ENCODE measurements at regions not wholly inside any gene's neighbourhood (a gene's known extent, or its start where the extent isn't known, plus 50 kb on each side); places are given as distances from the start of the nearest gene placed in this dataset.

GRCh38 chr1:79215311-79215710 lies 208.8 kb upstream of the ADGRL4 start:
- Histone ChIP-seq H3K27ac (ENCODE audit: low read length) (no peak overlapping the region), H3K9me3 (ENCODE audit: low read length) (no peaks in the 10 kb centered on the region), H3K4me3 (ENCODE audit: low read length) (no peak overlapping the region), H3F3A (ENCODE audit: insufficient read depth, low read length, poor library complexity, severe bottlenecking) (no peaks in the 10 kb centered on the region), H3K36me3 (ENCODE audit: insufficient read depth, low read length) (no peaks in the 10 kb centered on the region), H3K4me2 (ENCODE audit: low read length) (no peak overlapping the region), H3K9ac (ENCODE audit: low read length) (no peak overlapping the region), H2AFZ (ENCODE audit: low read depth, low read length) (no peak overlapping the region), H3K79me2 (replicated peaks; ENCODE audit: insufficient read depth, low read length) (no peaks in the 10 kb centered on the region), H3K9me2 (ENCODE audit: insufficient read depth, low read length) (no peaks in the 10 kb centered on the region), H3K27me3 (ENCODE audit: insufficient read depth, low read depth, low read length) (no peaks in the 10 kb centered on the region), H4K20me1 (ENCODE audit: insufficient read depth) (no peaks in the 10 kb centered on the region)
- TF ChIP-seq REST (IDR thresholded peaks at IDR 0.05; ENCODE audit: borderline replicate concordance) (no peak), RAD21 (conservative IDR thresholded peaks at IDR 0.05) (no peak), TAF1 (IDR thresholded peaks at IDR 0.05; ENCODE audit: low read depth) (no peak), MXI1 (conservative IDR thresholded peaks at IDR 0.05; ENCODE audit: poor library complexity, severe bottlenecking) (no peak), CTCF (IDR thresholded peaks at IDR 0.05; ENCODE audit: poor library complexity, severe bottlenecking) (no peak), EZH2 (IDR thresholded peaks at IDR 0.05; ENCODE audit: borderline replicate concordance, insufficient read depth, low read length, poor library complexity, severe bottlenecking) (no peak), POLR2AphosphoS5 (IDR thresholded peaks at IDR 0.05) (no peak), EP300 (conservative IDR thresholded peaks at IDR 0.05; ENCODE audit: poor library complexity, severe bottlenecking) (no peak), SMC3 (conservative IDR thresholded peaks at IDR 0.05; ENCODE audit: poor library complexity) (no peak)

GRCh38 chr1:79207786-79208185 lies 201.3 kb upstream of the ADGRL4 start:
- no peaks in the 10 kb centered on the region for H3K9me2 ChIP-seq (ENCODE audit: insufficient read depth, low read length)
- H3K4me3 ChIP-seq (ENCODE audit: low read length) = no peak overlapping the region
- no peaks in the 10 kb centered on the region for H3K9me3 ChIP-seq (ENCODE audit: low read length)
- no peaks in the 10 kb centered on the region for H3F3A ChIP-seq (ENCODE audit: insufficient read depth, low read length, poor library complexity, severe bottlenecking)
- no peak overlapping the region for H2AFZ ChIP-seq (ENCODE audit: low read depth, low read length)
- TF ChIP-seq REST (IDR thresholded peaks at IDR 0.05; ENCODE audit: borderline replicate concordance) = no peak
- TF ChIP-seq POLR2AphosphoS5 (IDR thresholded peaks at IDR 0.05) = no peak
- TF ChIP-seq CTCF (IDR thresholded peaks at IDR 0.05; ENCODE audit: poor library complexity, severe bottlenecking) = no peak
- no peak for TF ChIP-seq SMC3 (conservative IDR thresholded peaks at IDR 0.05; ENCODE audit: poor library complexity)
- TF ChIP-seq RAD21 (conservative IDR thresholded peaks at IDR 0.05) = no peak
- TF ChIP-seq MXI1 (conservative IDR thresholded peaks at IDR 0.05; ENCODE audit: poor library complexity, severe bottlenecking) = no peak
- TF ChIP-seq TAF1 (IDR thresholded peaks at IDR 0.05; ENCODE audit: low read depth) = no peak
- no peak overlapping the region for H3K4me2 ChIP-seq (ENCODE audit: low read length)
- H4K20me1 ChIP-seq (ENCODE audit: insufficient read depth) = no peaks in the 10 kb centered on the region
- no peak overlapping the region for H3K9ac ChIP-seq (ENCODE audit: low read length)
- no peak overlapping the region for H3K27ac ChIP-seq (ENCODE audit: low read length)
- H3K79me2 ChIP-seq (replicated peaks; ENCODE audit: insufficient read depth, low read length) = no peaks in the 10 kb centered on the region
- no peaks in the 10 kb centered on the region for H3K27me3 ChIP-seq (ENCODE audit: insufficient read depth, low read depth, low read length)
- H3K36me3 ChIP-seq (ENCODE audit: insufficient read depth, low read length) = no peaks in the 10 kb centered on the region

Measured in neural cell (in vitro differentiated cells).